Esophagus muscularis mucosa (tissue), 4 donors: ENCODE measurements at regions not wholly inside any gene's neighbourhood (a gene's known extent, or its start where the extent isn't known, plus 50 kb on each side); places are given as distances from the start of the nearest gene placed in this dataset.

Source experiments
- EP300 ChIP-seq: sonication (generic); formaldehyde crosslinking; IDR thresholded peaks from one replicate; pipeline ENCODE4 v1.6.1; 2017; ENCODE audit warnings: antibody characterized with exemption
- POLR2A ChIP-seq: fragments of 450-650 bp; IDR thresholded peaks from one replicate; pipeline ENCODE4 v1.6.1; 2017; ENCODE audit warnings: antibody characterized with exemption, moderate library complexity, mild to moderate bottlenecking, low read depth
- POLR2AphosphoS5 ChIP-seq, 2 donors: sonication (generic); formaldehyde crosslinking; IDR thresholded peaks; one replicate each; pipeline ENCODE4 v1.6.1; 2017; ENCODE audit warnings: antibody characterized with exemption in 2 of 2
- TF ChIP-seq, protein P1 (sequence below), 3 experiments: fragments of 200-600 bp in 2 of 3; fragments of 450-650 bp in 1 of 3; sonication (generic) in 2 of 3; IDR thresholded peaks; one replicate each; pipeline ENCODE4 v1.5.1; 2017 to 2019; ENCODE audit warnings: antibody characterized with exemption in 3 of 3, mild to moderate bottlenecking in 2 of 3, moderate library complexity in 1 of 3

GRCh38 chrX:138763761-138764160 is 52.2 kb upstream of the FGF13 start:
- TF ChIP-seq, protein P1, sequence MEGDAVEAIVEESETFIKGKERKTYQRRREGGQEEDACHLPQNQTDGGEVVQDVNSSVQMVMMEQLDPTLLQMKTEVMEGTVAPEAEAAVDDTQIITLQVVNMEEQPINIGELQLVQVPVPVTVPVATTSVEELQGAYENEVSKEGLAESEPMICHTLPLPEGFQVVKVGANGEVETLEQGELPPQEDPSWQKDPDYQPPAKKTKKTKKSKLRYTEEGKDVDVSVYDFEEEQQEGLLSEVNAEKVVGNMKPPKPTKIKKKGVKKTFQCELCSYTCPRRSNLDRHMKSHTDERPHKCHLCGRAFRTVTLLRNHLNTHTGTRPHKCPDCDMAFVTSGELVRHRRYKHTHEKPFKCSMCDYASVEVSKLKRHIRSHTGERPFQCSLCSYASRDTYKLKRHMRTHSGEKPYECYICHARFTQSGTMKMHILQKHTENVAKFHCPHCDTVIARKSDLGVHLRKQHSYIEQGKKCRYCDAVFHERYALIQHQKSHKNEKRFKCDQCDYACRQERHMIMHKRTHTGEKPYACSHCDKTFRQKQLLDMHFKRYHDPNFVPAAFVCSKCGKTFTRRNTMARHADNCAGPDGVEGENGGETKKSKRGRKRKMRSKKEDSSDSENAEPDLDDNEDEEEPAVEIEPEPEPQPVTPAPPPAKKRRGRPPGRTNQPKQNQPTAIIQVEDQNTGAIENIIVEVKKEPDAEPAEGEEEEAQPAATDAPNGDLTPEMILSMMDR (IDR thresholded peaks at IDR 0.05): no peak
- TF ChIP-seq POLR2A: no peak
- no peak for TF ChIP-seq POLR2AphosphoS5 (IDR thresholded peaks at IDR 0.05)
- no peak for TF ChIP-seq EP300
